ENCODE measurements at regions not wholly inside any gene's neighbourhood (a gene's known extent, or its start where the extent isn't known, plus 50 kb on each side); places are given as distances from the start of the nearest gene placed in this dataset.
"Not testable (repeated sequence)": the region's sequence is repeated elsewhere in the genome, so short reads cannot be mapped to it uniquely, and the experiment has no call there.

DNA sequence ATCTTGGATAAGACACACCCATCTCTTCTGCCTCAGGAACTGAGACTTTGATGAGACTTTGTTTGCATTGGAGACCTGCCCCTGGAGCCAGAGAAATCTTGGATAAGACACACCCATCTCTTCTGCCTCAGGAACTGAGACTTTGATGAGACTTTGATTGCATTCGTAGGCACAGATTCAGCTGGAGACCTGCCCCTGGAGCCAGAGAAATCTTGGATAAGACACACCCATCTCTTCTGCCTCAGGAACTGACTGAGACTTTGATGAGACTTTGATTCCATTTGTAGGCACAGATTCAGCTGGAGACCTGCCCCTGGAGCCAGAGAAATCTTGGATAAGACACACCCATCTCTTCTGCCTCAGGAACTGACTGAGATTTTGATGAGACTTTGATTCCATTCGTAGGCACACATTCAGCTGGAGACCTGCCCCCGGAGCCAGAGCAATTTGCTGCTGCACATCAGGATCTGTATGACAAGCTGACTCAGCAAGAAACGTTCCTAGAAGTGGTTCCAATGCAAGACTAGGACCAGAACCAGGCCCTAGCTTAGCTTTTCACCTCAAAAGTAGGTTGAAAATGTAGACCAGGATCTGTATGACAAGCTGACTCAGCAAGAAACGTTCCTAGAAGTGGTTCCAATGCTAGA lies 54.0 kb upstream of the TMEM97 start:
- TF ChIP-seq, protein P1, sequence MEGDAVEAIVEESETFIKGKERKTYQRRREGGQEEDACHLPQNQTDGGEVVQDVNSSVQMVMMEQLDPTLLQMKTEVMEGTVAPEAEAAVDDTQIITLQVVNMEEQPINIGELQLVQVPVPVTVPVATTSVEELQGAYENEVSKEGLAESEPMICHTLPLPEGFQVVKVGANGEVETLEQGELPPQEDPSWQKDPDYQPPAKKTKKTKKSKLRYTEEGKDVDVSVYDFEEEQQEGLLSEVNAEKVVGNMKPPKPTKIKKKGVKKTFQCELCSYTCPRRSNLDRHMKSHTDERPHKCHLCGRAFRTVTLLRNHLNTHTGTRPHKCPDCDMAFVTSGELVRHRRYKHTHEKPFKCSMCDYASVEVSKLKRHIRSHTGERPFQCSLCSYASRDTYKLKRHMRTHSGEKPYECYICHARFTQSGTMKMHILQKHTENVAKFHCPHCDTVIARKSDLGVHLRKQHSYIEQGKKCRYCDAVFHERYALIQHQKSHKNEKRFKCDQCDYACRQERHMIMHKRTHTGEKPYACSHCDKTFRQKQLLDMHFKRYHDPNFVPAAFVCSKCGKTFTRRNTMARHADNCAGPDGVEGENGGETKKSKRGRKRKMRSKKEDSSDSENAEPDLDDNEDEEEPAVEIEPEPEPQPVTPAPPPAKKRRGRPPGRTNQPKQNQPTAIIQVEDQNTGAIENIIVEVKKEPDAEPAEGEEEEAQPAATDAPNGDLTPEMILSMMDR (IDR thresholded peaks at IDR 0.05), result not testable (repeated sequence)
- not testable (repeated sequence) for TF ChIP-seq EP300, POLR2A (IDR thresholded peaks at IDR 0.05)

Data from gastroesophageal sphincter (tissue), 3 donors.